Testis (tissue), 2 donors: ENCODE measurements at regions not wholly inside any gene's neighbourhood (a gene's known extent, or its start where the extent isn't known, plus 50 kb on each side); places are given as distances from the start of the nearest gene placed in this dataset.

Source experiments
- CTCF ChIP-seq, 3 experiments: fragments of 450-650 bp in 2 of 3; fragments of 200-600 bp in 1 of 3; sonication (generic) in 1 of 3; IDR thresholded peaks; one replicate each; pipeline ENCODE4 v1.5.1; 2016 to 2019; ENCODE audit warnings: antibody characterized with exemption in 3 of 3, mild to moderate bottlenecking in 2 of 3, moderate library complexity in 1 of 3
- POLR2A ChIP-seq: fragments of 450-650 bp; IDR thresholded peaks from one replicate; pipeline ENCODE4 v1.6.1; 2017; ENCODE audit warnings: antibody characterized with exemption, mild to moderate bottlenecking, moderate library complexity

GRCh38 chr14:101066826-101067510, 163.4 kb upstream of the RTL1 start:
- TF ChIP-seq CTCF (IDR thresholded peaks at IDR 0.05) (no peak), POLR2A (no peak)
